Ovary (tissue), 7 donors: ENCODE measurements at regions not wholly inside any gene's neighbourhood (a gene's known extent, or its start where the extent isn't known, plus 50 kb on each side); places are given as distances from the start of the nearest gene placed in this dataset.

Source experiments
- DNase-seq, 5 donors: peaks; one replicate each; pipeline ENCODE4 v3.0.0-alpha.2; 2019 to 2020
- H3K27ac ChIP-seq, 2 donors: fragments of 200-600 bp; one replicate each; pipeline versions ENCODE4 v1.5.1 to v1.8.0; 2019 to 2022
- H3K27me3 ChIP-seq: fragments of 200-600 bp; one replicate; pipeline ENCODE4 v1.8.0; 2022
- H3K36me3 ChIP-seq: fragments of 200-600 bp; sonication (generic); one replicate; pipeline ENCODE4 v1.5.1; 2019
- H3K4me1 ChIP-seq: one replicate; pipeline ENCODE4 v1.8.1; 2013; ENCODE audit warnings: mild to moderate bottlenecking, moderate library complexity; ENCODE audit not compliant: insufficient read depth
- H3K4me3 ChIP-seq: fragments of 200-600 bp; sonication (generic); one replicate; pipeline ENCODE4 v1.5.1; 2017
- H3K9me3 ChIP-seq, 2 donors: fragments of 200-600 bp in 1 of 2; sonication (generic) in 1 of 2; one replicate each; pipeline versions ENCODE4 v1.5.1 to v1.8.1; 2013 to 2019; ENCODE audit warnings: mild to moderate bottlenecking in 1 of 2, moderate library complexity in 1 of 2
- CTCF ChIP-seq, 3 donors: fragments of 450-650 bp in 2 of 3; fragments of 200-600 bp in 1 of 3; IDR thresholded peaks; one replicate each; pipeline versions ENCODE4 v1.5.1 to v1.8.0; 2016 to 2022; ENCODE audit warnings: antibody characterized with exemption in 3 of 3, mild to moderate bottlenecking in 1 of 3
- EP300 ChIP-seq: sonication (generic); formaldehyde crosslinking; IDR thresholded peaks from one replicate; pipeline ENCODE4 v1.6.1; 2017; ENCODE audit warnings: antibody characterized with exemption
- POLR2A ChIP-seq: fragments of 450-650 bp; IDR thresholded peaks from one replicate; pipeline ENCODE4 v1.6.1; 2017; ENCODE audit warnings: antibody characterized with exemption, mild to moderate bottlenecking, moderate library complexity
- WGBS, 3 donors: extraction: QIAGEN DNeasy Blood & Tissue Kit in 1 of 3; methylation state at CpG; one replicate each; pipeline versions ENCODE4 v1.1.5 to v1.1.7; 2013 to 2017; 5-methylcytosine and 5-hydroxymethylcytosine counted together
- intact Hi-C, 4 donors: fragments of 100-400 bp; cut with DNase I; formaldehyde crosslinking; loops; one replicate each; pipeline versions ENCODE4 v1.11.0 to v1.15.1; 2022 to 2023
- donor health status: DM: no; HTN: no; CAD: no; lungs with moderate emphysema.
- donor health status: DM: no; HTN: no; CAD: no.
- donor health status: Bipolar disorder and iron deficiency.
- donor health status: DM: no; HTN: no; CAD: no.
- donor health status: DM: yes; HTN: yes; CAD: no.

DNA sequence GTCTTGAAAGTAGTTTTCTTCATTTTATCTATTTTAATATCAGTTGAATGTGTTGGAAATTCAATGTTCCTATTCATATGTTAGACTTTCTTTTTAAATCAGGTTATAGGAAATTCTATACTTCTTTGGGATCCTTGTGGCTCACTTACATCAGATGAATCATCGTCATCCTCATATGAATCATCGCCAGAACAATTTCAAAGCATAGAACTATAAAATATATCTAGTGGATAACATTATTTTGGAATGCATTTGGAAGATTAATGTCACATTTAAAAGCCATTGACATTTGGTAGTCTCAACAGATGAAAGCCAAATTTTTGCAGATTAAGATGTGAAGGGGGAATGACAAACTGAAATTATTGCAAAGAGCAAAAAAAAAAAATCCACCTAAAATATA, 94.1 kb downstream of the FAM161A start:
- no peak overlapping the region for H3K4me3 ChIP-seq
- WGBS, 3 donors: 45 to 54% (median 47%) methylated on average over 2 of the region's 2 CpGs
- no peaks in the 10 kb centered on the region for H3K36me3 ChIP-seq
- no peak for DNase-seq
- H3K27ac ChIP-seq: no peak overlapping the region
- no peaks in the 10 kb centered on the region for H3K9me3 ChIP-seq
- TF ChIP-seq POLR2A (no peak), CTCF (IDR thresholded peaks at IDR 0.05) (no peak), EP300 (no peak)
- intact Hi-C loops: loop anchor here in 1 of 4 donors (10.0 kb wide), 1 partner anchor 285 kb away; the partner anchor contains the start of gene USP34
- H3K4me1 ChIP-seq: no peaks in the 10 kb centered on the region
- H3K27me3 ChIP-seq: no peaks in the 10 kb centered on the region

- Histone ChIP-seq H3K9me3 (no peaks in the 10 kb centered on the region), H3K36me3 (no peaks in the 10 kb centered on the region), H3K4me1 (no peaks in the 10 kb centered on the region), H3K4me3 (no peak overlapping the region), H3K27ac (no peak overlapping the region), H3K27me3 (no peaks in the 10 kb centered on the region)
- WGBS, 3 donors: 55 to 68% (median 59%) methylated on average over 4 of the region's 4 CpGs
- no peak for DNase-seq
- no peak for TF ChIP-seq CTCF (IDR thresholded peaks at IDR 0.05)
- no peak for TF ChIP-seq POLR2A
- no peak for TF ChIP-seq EP300
- intact Hi-C loops: loop anchor here in 1 of 4 donors (10.0 kb wide), 1 partner anchor 284 kb away; the partner anchor contains the start of gene USP34
These were observed 94.9 kb downstream of the FAM161A start for GRCh38 chr2:61759005-61759404.

DNA sequence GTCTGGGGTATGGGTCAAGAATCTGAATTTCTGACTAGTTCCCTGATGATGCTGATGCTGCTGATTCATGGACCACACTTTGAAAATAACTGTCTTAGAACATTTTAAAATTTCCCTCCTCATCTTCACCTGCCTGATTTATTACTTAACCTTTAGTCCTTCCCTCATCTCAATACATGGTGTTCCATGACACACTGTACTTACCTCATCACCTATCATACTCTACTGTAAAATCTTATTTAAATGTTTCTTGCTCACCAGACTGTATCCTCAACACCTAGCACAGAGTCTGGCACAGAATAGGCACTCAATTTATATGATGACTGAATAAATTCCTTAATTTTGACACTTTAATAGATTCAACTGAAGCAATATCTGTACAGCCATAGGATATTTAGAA, 95.7 kb downstream of the FAM161A start:
- Histone ChIP-seq H3K4me1 (no peaks in the 10 kb centered on the region), H3K27ac (no peak overlapping the region), H3K9me3 (no peaks in the 10 kb centered on the region), H3K27me3 (no peaks in the 10 kb centered on the region), H3K4me3 (no peak overlapping the region), H3K36me3 (no peaks in the 10 kb centered on the region)
- no peak for DNase-seq
- intact Hi-C loops: loop anchor here in 1 of 4 donors (10.0 kb wide), 1 partner anchor 283 kb away; the partner anchor contains the start of gene USP34
- TF ChIP-seq POLR2A: no peak

- TF ChIP-seq CTCF (IDR thresholded peaks at IDR 0.05) (no peak), EP300 (no peak), POLR2A (no peak)
- H3K27ac ChIP-seq: no peak overlapping the region
- no peaks in the 10 kb centered on the region for H3K9me3 ChIP-seq
- WGBS, 3 donors: 48 to 86% (median 84%) methylated on average over 1 of the region's 1 CpG
- H3K4me3 ChIP-seq: no peak overlapping the region
- intact Hi-C loops: loop anchor here in 1 of 4 donors (10.0 kb wide), 1 partner anchor 279 kb away; the partner anchor contains the start of gene USP34
- H3K27me3 ChIP-seq: no peaks in the 10 kb centered on the region
- H3K36me3 ChIP-seq: no peaks in the 10 kb centered on the region
- no peak for DNase-seq
- peaks cover 4% of the 10 kb centered on the region for H3K4me1 ChIP-seq
These were observed 100.3 kb downstream of the FAM161A start for GRCh38 chr2:61753512-61753911.

DNA sequence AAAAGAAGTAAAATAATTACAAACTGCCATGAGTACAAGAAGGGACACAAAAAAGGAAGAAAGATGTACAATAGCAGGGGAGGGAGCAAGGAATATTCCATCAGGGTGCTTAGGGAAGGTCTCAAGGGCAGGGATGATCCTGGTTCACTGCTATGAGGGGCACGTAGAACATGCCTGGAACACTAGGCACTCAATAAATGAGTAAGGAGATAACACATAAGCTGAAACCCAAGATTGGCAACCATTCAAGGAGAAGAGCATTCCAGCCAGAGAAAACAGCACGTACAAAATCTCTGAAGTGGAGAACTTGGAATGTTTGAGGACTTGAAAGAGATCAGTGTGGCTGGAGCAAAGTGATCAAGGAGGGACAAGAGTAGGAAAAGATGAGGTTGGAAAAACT, 103.2 kb downstream of the FAM161A start:
- Histone ChIP-seq H3K4me1 (peaks cover 4% of the 10 kb centered on the region), H3K27me3 (no peaks in the 10 kb centered on the region), H3K27ac (no peak overlapping the region), H3K4me3 (no peak overlapping the region), H3K9me3 (no peaks in the 10 kb centered on the region), H3K36me3 (no peaks in the 10 kb centered on the region)
- intact Hi-C loops: loop anchor here in 1 of 4 donors (10.0 kb wide), 1 partner anchor 276 kb away; the partner anchor contains the start of gene USP34
- WGBS, 3 donors: 3 to 10% (median 6%) methylated on average over 2 of the region's 2 CpGs
- no peak for TF ChIP-seq CTCF (IDR thresholded peaks at IDR 0.05)
- no peak for TF ChIP-seq POLR2A
- no peak for TF ChIP-seq EP300
- no peak for DNase-seq
